OCI-LY3 (cell line): ENCODE measurements at regions not wholly inside any gene's neighbourhood (a gene's known extent, or its start where the extent isn't known, plus 50 kb on each side); places are given as distances from the start of the nearest gene placed in this dataset.
"Not testable (repeated sequence)": the region's sequence is repeated elsewhere in the genome, so short reads cannot be mapped to it uniquely, and the experiment has no call there.

Source experiments
- CTCF ChIP-seq: fragments of 200-600, 300-600 bp; sonication (generic); IDR thresholded peaks from 2 replicates; pipeline ENCODE4 v1.5.1; 2014; ENCODE audit warnings: antibody characterized with exemption, low read length, low read depth
- EZH2phosphoT487 ChIP-seq: fragments of 200-600 bp; shearing (Covaris generic); IDR thresholded peaks from 2 replicates; pipeline ENCODE4 v1.6.1; 2018; ENCODE audit warnings: antibody characterized with exemption, mixed run types, low read depth

- TF ChIP-seq CTCF, EZH2phosphoT487: not testable (repeated sequence)
Observed at GRCh38 chr4:4643743-4644142, 101.9 kb upstream of the STX18 start.
